ENCODE measurements at regions not wholly inside any gene's neighbourhood (a gene's known extent, or its start where the extent isn't known, plus 50 kb on each side); places are given as distances from the start of the nearest gene placed in this dataset.
"Not testable (repeated sequence)": the region's sequence is repeated elsewhere in the genome, so short reads cannot be mapped to it uniquely, and the experiment has no call there.

DNA sequence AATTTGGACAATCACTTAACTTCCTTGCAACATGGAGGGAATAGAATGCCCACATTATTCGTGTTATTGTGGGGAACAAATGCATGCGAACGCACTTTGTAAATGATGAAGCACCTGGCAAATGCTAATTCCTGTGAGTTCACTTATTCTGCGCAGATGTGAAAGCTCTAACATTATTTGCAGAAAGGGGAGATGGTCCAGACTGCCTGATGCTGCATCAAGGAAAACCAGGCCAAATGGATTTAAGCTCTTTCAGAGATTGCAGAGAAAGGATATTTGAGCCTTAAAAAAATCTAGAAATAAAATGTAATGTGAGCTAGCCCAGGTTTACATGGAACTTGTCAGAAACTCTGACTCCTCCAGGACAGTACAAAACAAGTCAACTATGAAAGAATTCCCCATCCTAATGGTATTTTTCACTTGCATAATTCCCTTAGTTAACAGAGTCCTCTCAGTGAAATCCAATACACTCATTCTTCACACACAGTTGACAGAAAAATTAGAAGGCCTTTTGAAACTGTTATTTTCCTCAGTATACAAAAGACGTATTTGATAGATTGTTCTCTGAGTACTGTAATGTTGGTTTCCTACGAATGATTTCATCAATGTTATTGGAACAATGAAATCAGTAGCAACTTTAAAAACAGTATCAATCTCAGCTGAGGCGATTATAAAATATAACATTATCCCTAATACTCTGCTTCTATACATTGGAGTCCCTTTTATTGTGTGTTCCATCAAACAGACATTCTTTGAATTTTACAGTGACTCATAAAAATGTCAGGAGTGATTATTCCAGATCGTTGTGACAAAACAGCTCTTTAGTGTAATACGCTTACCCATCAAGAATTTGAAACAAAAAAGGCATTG, 136.3 kb upstream of the ANK3 start:
- no peak overlapping the region for H3K27ac ChIP-seq
- DNase-seq = no peak
- no peak overlapping the region for H3K4me3 ChIP-seq
- no peaks in the 10 kb centered on the region for H3K9me3 ChIP-seq
- no peak for TF ChIP-seq CTCF (IDR thresholded peaks at IDR 0.05)
- no peak for TF ChIP-seq POLR2A (IDR thresholded peaks at IDR 0.05)
- H3K36me3 ChIP-seq (ENCODE audit: low read depth, missing control alignments) = no peaks in the 10 kb centered on the region
- H3K27me3 ChIP-seq = no peaks in the 10 kb centered on the region
- H3K4me1 ChIP-seq = no peaks in the 10 kb centered on the region
- intact Hi-C loops (cut with DNase I; ENCODE audit: low total_unique reads) = no loop called here
- WGBS, 2 donors = 77 to 78% methylated on average over 9 of the region's 9 CpGs

- no peaks in the 10 kb centered on the region for H3K9me3 ChIP-seq
- intact Hi-C loops (cut with DNase I; ENCODE audit: low total_unique reads) = no loop called here
- DNase-seq = no peak
- no peaks in the 10 kb centered on the region for H3K36me3 ChIP-seq (ENCODE audit: low read depth, missing control alignments)
- TF ChIP-seq POLR2A (IDR thresholded peaks at IDR 0.05) = no peak
- TF ChIP-seq CTCF (IDR thresholded peaks at IDR 0.05) = no peak
- H3K27ac ChIP-seq = no peak overlapping the region
- no peaks in the 10 kb centered on the region for H3K4me1 ChIP-seq
- no peaks in the 10 kb centered on the region for H3K27me3 ChIP-seq
- H3K4me3 ChIP-seq = no peak overlapping the region
- 82 to 97% methylated on average over 4 of the region's 4 CpGs for WGBS, 2 donors
These were observed 134.9 kb upstream of the ANK3 start for GRCh38 chr10:60524541-60524940.

- H3K27ac ChIP-seq; H3K4me1 ChIP-seq; intact Hi-C loops (cut with DNase I; ENCODE audit: low total_unique reads); H3K27me3 ChIP-seq; H3K36me3 ChIP-seq (ENCODE audit: low read depth, missing control alignments); DNase-seq; H3K4me3 ChIP-seq; H3K9me3 ChIP-seq: not testable (repeated sequence)
- 100% methylated on average over 2 to 3 of the region's 4 CpGs for WGBS, 2 donors
These were observed 133.7 kb upstream of the ANK3 start for GRCh38 chr10:60523371-60523770.

DNA sequence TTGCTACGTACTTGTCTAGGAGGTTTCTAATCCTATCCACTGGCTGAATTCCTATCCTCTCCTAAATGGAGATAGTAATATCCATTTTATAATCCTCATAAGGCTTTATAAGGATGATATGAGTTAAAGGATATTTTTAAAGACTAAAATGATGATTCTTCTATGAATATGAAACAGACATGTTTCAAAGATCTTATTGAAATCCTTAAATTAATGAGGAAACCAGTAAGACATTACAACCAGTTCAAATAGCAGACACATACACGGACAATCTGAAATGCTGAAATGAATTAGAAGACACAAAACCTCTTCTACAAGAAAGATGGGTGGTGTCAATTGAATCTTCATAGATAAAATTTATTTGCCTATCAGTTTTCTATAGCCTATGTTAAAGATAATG, 132.9 kb upstream of the ANK3 start:
- Histone ChIP-seq H3K36me3 (ENCODE audit: low read depth, missing control alignments) (no peaks in the 10 kb centered on the region), H3K9me3 (no peaks in the 10 kb centered on the region), H3K27ac (no peak overlapping the region), H3K4me3 (no peak overlapping the region), H3K4me1 (no peaks in the 10 kb centered on the region), H3K27me3 (no peaks in the 10 kb centered on the region)
- TF ChIP-seq CTCF (IDR thresholded peaks at IDR 0.05) (no peak), POLR2A (IDR thresholded peaks at IDR 0.05) (no peak)
- intact Hi-C loops (cut with DNase I; ENCODE audit: low total_unique reads) = no loop called here
- DNase-seq = no peak
- 89% methylated on average over 2 of the region's 2 CpGs for WGBS, 2 donors

GRCh38 chr10:60521974-60522405, 132.3 kb upstream of the ANK3 start:
- 61 to 68% methylated on average over 3 of the region's 3 CpGs for WGBS, 2 donors
- intact Hi-C loops (cut with DNase I; ENCODE audit: low total_unique reads) = no loop called here
- TF ChIP-seq POLR2A (IDR thresholded peaks at IDR 0.05) (no peak), CTCF (IDR thresholded peaks at IDR 0.05) (no peak)
- DNase-seq = no peak
- Histone ChIP-seq H3K27me3 (no peaks in the 10 kb centered on the region), H3K4me1 (no peaks in the 10 kb centered on the region), H3K36me3 (ENCODE audit: low read depth, missing control alignments) (no peaks in the 10 kb centered on the region), H3K27ac (no peak overlapping the region), H3K4me3 (no peak overlapping the region), H3K9me3 (no peaks in the 10 kb centered on the region)
